ENCODE measurements at regions not wholly inside any gene's neighbourhood (a gene's known extent, or its start where the extent isn't known, plus 50 kb on each side); places are given as distances from the start of the nearest gene placed in this dataset.

- TF ChIP-seq POLR2A (IDR thresholded peaks at IDR 0.05) (no peak), CTCF (IDR thresholded peaks at IDR 0.05) (no peak)
These were observed 206.6 kb upstream of the DAAM1 start for GRCh38 chr14:58981840-58982239.

All from Peyer's patch (tissue), 4 donors.